GM18867 (cell line): ENCODE measurements at regions not wholly inside any gene's neighbourhood (a gene's known extent, or its start where the extent isn't known, plus 50 kb on each side); places are given as distances from the start of the nearest gene placed in this dataset.

Source experiments
- ATAC-seq: cut with Tn5 transposase; IDR thresholded peaks from one replicate; pipeline ENCODE4 v1.9.1; 2021; ENCODE audit warnings: mild to moderate bottlenecking, moderate library complexity; ENCODE audit not compliant: unreplicated experiment

DNA sequence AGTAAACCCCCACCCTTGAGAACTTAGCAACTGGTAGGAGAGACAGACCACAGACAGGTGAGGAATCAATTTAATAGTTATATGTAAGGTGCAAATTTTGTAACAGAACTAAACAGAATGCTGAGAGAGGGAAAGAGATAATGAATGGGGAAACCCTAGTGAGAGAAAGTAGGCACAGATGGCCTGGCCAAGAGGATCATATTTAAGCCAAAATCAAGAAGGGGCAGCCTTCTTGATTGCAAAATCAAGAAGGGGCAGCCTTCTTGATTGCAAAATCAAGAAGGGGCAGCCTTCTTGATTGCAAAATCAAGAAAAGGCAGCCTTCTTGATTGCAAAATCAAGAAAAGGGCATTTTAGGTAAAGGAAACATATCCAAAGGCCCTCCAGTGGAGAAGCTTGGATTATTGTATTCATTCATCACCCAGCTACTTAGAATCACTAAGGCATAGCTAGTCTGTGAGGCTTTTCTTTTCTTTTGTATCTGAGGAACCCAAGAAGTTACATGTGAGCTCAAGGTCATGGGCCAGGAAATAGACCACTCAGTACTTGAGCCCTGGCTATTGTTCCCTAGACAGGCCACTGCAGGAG lies 190.6 kb downstream of the CYLD start:
- ATAC-seq: no peak

DNA sequence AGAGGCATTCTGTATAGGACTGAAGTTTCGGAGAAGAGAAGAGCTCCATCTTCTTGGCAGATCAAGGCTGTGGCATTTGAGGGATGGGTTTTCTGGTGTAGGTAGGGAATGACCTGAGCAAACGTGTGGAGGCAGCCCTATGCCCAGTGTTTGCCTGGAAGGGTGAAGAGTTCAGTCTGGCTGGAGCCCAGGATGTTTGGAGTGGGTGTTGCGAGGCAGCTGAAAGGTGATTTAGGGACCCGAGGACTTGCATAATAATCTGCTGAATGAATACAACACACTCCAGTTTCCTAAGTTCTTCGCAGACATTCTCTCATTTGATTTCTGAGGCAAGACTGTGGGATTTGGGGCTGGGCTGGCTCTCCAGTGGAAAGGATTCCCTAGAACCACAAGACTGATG lies 186.2 kb downstream of the CYLD start:
- no peak for ATAC-seq

DNA sequence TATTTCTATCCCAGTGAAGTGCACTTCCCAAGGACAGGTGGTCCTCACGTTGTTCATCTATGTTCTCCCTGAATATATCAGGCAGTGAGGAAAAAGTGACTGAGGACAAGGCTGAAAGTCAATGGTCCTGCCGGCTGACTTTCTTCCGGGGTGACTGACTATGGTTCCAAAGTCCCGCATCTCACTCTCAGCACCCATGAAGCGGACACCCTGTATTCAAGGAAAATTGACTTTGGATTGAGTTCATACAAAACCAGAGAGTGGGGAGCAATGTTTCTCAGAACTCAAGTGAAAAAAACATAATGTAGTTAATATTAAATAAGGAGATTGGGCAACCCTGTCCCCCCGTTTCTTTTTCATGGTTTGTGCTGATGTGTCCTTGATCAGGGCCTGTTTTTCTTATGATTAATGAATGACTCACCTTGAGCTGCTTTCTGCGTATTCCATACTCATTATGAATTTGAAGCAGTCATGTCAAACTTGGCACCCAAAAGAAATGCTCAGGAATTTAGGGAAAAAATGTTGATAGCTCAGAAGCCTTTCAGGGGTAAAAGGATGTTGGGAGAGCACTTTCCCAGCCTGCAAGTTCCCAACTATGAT lies 184.0 kb downstream of the CYLD start:
- no peak for ATAC-seq

DNA sequence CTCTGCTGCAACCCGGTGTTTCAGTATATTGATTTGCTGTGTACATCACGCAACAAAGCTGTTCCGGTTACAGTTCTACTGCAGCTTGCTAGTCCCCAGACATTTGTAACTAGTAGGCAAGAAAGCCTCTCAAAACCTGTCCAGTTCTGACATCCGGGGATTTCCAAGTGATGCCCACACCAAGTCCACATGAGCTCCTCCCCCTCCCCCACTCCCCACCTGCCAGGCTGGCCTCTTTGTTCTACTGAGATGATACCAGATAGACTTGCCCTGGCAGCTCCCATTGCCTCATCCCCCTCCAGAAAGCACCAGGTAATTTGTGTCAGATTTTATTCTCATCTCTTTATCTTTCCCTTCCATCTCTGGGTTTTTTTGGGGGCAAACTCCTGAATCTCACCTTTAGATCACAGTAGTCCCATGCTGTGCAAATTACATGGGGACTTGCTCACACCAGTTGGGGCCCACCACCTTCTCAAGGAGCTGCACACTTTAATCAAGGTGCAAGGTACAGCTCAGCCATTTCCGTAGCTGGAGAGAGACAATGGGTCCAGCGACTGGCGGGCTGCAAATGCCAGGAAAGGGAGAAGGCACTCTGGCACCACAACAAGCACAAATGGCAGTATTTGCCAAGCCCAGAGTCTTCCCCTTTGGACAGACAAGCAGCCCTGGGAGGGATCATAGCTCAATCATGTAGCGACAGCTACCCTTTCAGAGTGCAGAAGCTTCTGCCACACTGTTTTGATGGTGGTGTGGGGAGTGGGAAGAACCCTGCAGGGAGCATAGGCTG lies 183.1 kb downstream of the CYLD start:
- ATAC-seq: no peak

DNA sequence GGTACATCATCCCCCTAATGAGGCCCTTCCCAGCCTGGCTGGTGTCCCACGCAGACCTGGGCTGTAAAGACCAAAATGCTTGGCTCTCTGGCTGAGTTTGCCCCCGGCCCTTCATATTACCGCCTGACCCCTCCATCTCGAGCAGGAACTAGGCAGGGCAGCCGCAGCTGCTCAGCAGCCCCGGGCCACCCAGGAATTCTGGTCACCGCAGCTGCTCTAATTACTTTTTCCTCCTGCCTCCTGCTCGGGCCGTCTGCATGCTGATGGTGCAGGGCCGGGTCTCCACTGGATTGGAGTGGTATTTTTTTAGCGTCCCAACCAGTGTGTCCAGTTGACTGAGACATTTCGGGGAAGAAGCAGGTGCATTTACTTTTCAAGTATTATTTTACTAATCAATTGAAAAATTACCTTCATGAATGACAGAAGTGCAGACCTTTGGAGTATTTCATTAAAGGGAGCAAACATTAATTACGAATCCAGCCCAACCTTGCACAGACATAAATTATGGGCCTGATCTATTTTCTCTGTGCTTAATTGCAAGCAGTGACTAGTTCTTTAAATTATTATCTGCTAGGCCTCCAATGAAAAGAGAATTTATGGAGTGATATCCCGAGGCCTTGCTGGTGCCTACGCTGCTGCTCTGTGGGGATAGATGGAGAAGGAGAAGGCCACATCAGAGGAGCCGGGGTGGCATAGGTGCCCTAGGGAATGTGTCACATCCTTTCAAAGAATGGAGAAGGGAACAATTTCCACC lies 176.2 kb downstream of the CYLD start:
- ATAC-seq: no peak

DNA sequence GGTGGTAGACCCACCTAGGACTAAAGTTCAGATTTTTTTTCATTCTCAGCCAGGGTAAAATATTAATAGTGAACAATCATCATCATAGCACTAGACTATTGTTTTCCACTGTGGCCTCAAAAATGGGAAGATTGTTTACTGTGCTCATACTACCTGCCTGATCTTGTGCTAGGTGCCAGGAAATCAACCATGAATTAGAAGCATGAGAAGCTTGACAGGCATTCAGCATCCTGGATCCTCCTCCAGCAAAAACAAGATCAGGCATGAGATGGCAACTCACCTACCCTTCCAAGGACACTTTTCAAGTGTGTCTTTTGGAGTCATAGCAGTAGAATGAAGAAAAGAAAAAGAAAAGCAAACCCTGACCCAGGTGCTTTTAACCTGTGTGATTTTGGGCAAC lies 174.2 kb downstream of the CYLD start:
- ATAC-seq: no peak

DNA sequence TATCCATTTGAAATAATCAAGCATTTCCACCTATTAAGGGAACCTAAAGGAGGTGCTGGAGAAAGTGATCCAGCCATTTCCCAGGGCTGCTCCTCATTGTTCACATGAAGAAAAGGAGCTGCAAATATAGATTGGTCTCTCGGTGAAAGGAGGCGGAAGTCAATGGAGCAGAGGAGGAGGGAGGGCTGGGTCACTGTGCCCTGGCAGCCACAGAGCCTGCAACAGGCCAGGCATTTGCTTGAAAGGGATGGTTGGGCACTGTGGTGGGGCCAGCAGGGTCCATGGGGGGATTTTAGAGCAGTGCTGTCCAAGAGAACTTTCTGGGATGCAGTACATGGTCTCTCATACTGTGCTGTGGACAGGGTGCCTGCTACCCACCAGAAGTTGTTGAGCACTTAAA lies 173.2 kb downstream of the CYLD start:
- no peak for ATAC-seq

DNA sequence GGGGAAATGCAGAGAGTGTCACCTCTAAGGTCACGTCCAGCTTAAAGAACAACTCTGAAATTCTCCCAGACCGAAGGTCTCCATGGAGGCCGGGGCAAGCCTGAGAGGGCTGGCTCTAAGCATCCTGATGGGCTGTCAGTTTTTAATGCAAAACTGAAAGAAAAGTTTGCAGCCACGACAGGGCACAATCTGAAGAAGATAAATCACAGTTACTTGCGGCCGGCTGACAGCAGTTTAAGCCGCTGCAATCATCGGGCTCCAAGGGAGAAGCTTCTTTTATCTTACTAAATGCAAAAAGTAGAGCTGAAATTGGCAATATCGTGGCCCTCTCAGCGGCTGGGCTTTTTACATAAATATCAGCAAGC lies 168.8 kb downstream of the CYLD start:
- no peak for ATAC-seq

DNA sequence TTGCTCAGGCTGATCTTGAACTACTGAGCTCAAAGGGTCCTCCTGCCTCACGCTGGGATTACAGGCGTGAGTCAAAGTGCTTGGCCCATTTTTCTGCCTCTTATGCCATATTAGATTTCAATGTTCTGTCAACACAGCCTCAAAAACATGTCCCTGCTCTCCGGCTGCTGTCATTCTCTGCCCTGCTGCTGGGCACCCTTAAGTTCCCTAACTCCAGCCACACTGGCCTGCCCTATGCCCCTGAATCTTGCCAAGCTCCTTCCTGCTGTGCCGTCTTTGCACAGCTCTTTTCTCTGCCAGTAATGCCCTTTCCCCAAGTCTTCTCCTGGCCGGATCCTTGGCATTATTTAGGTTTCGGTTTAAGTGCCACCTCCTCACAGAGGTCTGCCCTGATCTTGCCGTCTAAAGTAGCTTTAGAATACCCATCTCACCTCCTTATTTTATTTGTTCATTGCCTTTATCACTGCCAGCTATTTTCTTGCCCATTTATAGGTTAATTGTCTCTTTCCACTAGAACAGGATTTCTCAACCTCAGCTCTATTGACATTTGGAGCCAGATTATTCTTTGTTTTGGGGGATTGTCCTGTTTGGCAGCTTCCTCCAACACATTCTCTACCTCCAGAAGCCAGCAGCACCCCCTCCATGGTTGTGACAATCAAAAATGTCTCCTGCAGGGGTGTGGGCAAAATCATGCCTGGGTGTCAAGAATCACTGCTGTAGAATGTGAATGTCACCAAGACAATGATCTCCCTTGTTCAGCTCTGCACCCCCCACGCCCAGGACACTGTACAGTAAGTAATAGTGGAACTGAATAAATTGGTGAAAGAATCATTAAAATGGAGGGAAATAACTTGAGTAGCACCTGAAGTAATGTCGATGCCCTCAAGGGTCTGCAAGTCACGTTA lies 168.2 kb downstream of the CYLD start:
- no peak for ATAC-seq

DNA sequence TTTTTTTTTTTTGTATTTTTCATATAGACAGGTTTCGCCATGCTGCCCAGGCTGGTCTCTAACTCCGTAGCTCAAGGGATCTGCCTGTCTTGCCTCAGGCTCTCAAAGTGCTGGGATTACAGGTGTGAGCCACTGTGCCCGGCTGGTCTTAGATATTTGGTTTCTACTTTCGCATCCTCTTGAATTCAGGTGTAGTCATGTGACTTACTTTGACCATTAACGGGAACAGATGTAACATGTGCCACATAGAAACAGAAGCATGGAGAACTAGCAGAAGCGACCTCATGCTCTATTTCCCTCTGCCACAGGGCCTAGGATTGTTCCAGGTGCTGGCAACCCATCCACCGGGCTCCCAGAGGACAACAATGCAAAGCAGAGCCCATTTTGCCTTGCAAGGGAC lies 166.6 kb downstream of the CYLD start:
- ATAC-seq: no peak

DNA sequence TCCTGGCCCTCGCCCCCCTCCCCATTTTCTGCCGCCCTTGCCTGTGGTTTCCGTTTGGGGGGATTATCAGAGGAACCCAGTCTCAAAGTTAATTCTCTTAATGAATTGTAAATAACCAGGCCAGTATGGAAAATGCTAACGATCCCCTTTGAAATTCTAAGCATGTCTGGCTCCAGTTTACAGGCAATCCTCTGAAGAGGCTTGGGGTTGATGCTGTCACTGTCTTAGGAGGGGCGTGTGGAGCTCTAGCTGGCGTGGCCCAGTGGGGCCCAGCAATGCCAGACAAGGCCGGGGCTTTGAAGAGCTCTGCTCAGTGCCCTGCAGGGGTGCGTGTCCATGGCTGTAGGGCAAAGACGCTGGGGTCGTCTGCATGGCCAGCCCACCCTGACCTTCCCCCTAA lies 164.6 kb downstream of the CYLD start:
- ATAC-seq: no peak

DNA sequence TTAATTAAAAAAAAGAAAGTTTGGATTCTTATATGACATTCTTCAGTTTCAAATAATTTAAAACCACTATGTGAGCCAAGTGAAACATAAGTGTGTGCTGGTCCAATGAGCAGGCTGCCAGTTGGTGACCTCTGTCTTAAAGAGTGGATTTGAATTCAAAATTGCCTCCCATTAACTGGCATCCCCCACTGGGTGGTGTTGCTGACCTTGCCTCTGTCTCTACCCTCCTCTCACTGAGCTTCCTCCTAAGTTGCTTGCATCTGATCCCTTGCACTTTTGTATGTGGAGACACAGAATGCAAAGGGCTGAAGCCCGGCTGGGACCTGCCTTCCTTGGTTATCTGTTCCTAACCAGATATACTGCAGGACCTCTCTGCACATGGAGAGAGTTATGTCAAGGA lies 160.6 kb downstream of the CYLD start:
- no peak for ATAC-seq

DNA sequence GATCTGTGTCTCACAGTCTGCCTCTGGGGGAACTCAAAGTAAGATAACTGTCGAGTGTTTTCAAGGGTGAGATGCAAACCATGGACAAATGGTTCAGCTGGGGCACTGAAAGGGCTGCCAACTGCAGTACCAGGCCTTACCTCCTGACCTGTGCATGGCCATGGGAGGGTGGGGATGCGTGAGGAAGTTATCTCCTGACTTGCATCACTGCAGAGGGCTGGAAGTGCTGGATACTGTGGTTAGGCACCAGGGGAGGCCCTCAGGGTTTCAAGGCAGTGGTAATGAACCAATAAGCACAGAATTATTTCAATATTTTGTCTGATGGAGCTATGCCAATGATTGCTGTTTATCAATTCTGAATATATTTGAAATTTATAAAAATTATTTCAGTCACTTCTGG lies 159.2 kb downstream of the CYLD start:
- no peak for ATAC-seq

DNA sequence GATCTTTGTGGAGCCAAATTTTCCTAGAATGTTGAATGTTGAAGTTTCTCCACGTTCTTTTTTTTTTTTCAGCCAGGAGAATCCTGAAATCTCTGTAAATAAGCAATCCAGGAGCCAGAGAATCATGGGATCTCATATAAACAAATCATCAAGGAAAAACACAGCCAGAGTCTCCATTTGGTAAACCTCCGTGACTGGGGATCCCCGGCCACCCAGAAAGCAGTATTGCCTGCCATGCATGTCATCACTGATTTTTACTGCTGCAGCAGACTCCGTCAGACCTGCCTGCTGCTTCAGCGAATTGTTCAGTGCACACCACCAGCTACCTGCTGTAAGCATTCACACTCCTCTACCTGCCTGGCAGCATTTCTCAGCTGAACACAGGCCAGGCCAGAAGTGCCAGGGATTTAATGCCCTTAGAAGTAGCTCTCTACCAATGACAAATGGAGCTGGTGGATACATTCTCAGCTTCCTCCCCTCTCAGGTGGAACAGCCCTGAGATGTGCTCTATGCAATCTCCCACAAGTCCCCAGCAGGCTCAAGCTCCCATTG lies 158.6 kb downstream of the CYLD start:
- ATAC-seq: no peak

DNA sequence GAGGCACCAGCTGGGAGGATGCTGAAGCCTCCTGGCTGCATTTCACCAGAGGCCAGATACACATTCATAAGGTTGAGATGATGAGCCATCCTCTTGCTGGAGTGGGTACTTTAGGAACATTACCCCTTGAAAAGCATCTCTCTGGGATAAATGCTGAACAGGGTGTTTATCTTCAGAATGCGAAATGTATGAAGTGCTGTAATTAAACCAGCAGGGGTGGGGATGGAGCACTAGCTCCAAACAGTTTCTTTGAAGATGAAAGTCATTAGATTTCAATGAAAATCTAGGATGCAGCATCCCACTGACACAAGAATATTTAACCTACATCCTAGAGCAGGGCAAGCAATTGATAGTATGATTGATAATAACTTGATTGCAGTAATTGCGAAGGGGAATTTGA lies 158.1 kb downstream of the CYLD start:
- no peak for ATAC-seq

DNA sequence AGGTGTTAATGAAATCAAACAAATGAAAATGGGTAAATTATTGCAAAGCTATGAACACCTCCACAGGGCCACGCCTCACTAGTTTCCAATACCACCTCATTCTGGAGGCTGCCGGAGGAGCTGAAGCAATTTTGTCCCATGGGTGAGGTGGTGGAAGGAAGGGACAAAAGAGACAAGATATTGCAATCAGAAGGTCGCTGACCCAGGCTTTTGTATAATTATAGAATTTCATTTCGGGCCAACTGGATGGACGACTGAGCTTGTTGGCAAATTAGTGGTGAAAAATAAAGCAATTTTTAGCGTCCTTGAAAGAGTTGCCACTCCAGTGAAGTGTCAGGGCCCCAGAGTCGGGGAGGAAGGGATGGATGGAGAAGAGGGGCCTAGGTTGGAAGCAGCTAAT lies 147.9 kb downstream of the CYLD start:
- ATAC-seq: no peak

DNA sequence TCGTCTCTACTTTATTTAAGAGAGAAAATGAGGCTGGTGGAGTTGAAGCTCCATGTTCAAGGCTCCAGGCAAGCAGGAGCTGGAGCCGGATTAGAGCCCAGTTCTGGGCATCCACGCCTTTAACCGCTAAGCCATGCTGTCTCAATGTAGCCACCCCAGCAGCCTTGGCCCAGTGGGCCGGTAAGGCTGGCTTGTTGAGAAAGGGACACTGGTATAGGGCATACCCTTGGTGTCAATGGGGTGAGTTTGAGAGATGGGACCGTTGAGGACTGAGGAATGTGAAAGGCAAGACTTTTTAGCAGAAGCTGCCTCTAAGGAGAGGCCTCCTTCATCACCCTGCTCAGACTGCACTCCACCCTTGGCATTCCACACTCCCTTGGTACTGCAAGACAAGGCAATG lies 147.4 kb downstream of the CYLD start:
- ATAC-seq: no peak

DNA sequence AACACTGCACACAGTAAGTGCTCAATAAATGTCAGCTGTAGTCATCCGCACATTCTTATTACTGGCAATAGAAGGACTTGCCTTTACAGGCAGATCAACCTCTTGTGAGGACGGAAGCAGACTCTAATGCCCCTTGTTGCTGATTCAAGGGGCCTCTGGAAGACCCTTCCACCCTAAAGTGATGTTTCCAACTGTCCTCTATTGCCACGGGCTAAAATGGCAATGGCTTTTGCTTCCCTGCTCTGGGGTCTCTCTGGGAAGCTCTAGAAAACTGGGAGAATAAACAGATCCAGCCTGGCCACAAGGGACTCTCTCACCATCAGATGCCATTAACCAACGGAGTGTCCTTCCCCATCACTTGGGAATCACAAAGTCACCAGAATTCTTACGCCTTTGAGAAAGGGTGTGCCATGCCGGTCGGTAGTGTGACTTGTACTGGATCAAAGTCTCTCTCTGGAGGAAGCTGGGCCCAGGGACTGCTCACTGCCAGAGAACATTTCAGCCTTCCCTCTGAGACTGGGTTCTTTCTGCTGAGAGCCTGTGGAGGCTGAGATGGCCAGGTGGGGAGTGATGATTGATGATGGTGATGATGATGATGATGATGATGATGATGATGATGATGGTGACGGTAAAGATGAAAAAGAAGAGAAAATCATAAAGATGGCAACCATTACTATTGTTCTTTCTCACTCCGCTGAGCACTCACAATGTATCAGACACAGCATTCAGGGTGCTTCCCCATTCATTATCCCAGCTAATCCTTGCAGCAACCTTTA lies 146.8 kb downstream of the CYLD start:
- ATAC-seq: no peak

DNA sequence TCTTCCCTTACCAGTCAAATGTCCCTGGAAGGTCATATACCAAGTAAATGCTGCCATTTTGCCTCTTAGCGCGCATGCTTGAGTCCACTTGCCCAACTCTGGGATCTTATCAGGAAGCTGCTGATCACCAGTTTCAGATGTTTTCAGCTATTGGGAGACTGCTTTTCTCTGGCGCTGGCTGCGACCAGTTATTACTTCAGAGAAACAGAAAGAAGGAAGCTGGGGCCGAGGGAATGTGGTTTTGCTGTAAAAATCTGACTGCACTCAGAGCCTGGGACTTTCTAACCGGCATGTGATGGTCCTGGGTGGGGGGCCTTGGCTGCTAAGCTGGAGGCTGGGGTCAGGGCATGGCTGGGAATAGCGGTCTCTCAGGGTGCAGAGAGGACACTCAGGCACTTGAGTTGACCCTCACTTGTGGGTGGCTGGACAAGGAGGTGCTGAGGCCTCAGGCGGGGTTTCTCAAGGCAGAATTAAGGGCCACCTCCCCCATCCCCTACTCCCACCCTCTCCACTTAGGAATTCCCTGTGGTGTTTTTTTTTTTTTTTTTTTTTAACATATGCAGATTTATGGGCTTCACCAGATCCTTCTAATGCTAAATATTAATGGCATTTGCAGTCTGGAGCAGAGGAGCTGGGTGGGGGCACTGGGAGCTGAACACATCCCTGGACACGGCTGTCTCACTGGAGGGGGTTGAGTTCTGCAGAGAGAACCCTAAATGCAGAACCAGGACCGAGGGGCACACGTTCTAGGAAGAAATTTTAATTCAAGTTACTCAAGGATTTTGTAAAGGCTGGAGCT lies 145.8 kb downstream of the CYLD start:
- ATAC-seq: no peak
